Type B pancreatic cell (in vitro differentiated cells): ENCODE measurements at regions not wholly inside any gene's neighbourhood (a gene's known extent, or its start where the extent isn't known, plus 50 kb on each side); places are given as distances from the start of the nearest gene placed in this dataset.

Experiments used
- DNase-seq: peaks from one replicate; pipeline ENCODE4 v3.0.0; 2021; ENCODE audit warnings: mixed read lengths; ENCODE audit not compliant: unreplicated experiment; ENCODE audit errors: extremely low spot score
- H3K27ac Mint-ChIP-seq: 2 replicates; pipeline ENCODE4 v1.8.0; 2021; ENCODE audit warnings: mild to moderate bottlenecking, mixed read lengths
- H3K27me3 Mint-ChIP-seq: 2 replicates; pipeline ENCODE4 v1.8.0; 2021; ENCODE audit warnings: mixed read lengths
- H3K36me3 Mint-ChIP-seq: 2 replicates; pipeline ENCODE4 v1.8.0; 2021; ENCODE audit warnings: mixed read lengths
- H3K4me1 Mint-ChIP-seq: one replicate; pipeline ENCODE4 v1.8.0; 2021; ENCODE audit warnings: mixed read lengths; ENCODE audit not compliant: unreplicated experiment
- H3K4me3 Mint-ChIP-seq: 2 replicates; pipeline ENCODE4 v1.8.0; 2021; ENCODE audit warnings: mild to moderate bottlenecking, mixed read lengths
- H3K9me3 Mint-ChIP-seq: 2 replicates; pipeline ENCODE4 v1.8.0; 2021; ENCODE audit warnings: mixed read lengths
- CTCF ChIP-seq: fragments of 200-600 bp; sonication (generic); conservative IDR thresholded peaks from 2 replicates; pipeline ENCODE4 v1.5.0; 2021; ENCODE audit warnings: antibody characterized with exemption, mild to moderate bottlenecking

GRCh38 chr22:19629720-19630419, 84.4 kb upstream of the SEPTIN5 start:
- Mint-ChIP-seq H3K27me3 (peaks cover 11% of the 10 kb centered on the region), H3K4me1 (peaks cover 3% of the 10 kb centered on the region), H3K9me3 (no peaks in the 10 kb centered on the region), H3K27ac (peak overlapping the region; percentile 26), H3K36me3 (no peaks in the 10 kb centered on the region), H3K4me3 (no peak overlapping the region)
- DNase-seq, result peak; percentile 89
- peak; percentile 97 for TF ChIP-seq CTCF

GRCh38 chr22:19630614-19631013, 83.7 kb upstream of the SEPTIN5 start:
- TF ChIP-seq CTCF, result no peak
- H3K36me3 Mint-ChIP-seq, result no peaks in the 10 kb centered on the region
- DNase-seq, result no peak
- peaks cover 11% of the 10 kb centered on the region for H3K27me3 Mint-ChIP-seq
- H3K27ac Mint-ChIP-seq, result no peak overlapping the region
- no peak overlapping the region for H3K4me3 Mint-ChIP-seq
- no peaks in the 10 kb centered on the region for H3K9me3 Mint-ChIP-seq
- H3K4me1 Mint-ChIP-seq, result peaks cover 3% of the 10 kb centered on the region

- no peak overlapping the region for H3K4me3 Mint-ChIP-seq
- TF ChIP-seq CTCF, result peak; percentile 69
- no peak overlapping the region for H3K27ac Mint-ChIP-seq
- peaks cover 11% of the 10 kb centered on the region for H3K27me3 Mint-ChIP-seq
- H3K9me3 Mint-ChIP-seq, result no peaks in the 10 kb centered on the region
- peaks cover 3% of the 10 kb centered on the region for H3K4me1 Mint-ChIP-seq
- DNase-seq, result no peak
- no peaks in the 10 kb centered on the region for H3K36me3 Mint-ChIP-seq
Observed at GRCh38 chr22:19631899-19632667, 82.2 kb upstream of the SEPTIN5 start.

- Mint-ChIP-seq H3K27me3 (peaks cover 11% of the 10 kb centered on the region), H3K4me1 (peaks cover 3% of the 10 kb centered on the region), H3K9me3 (no peaks in the 10 kb centered on the region), H3K36me3 (no peaks in the 10 kb centered on the region), H3K27ac (no peak overlapping the region), H3K4me3 (no peak overlapping the region)
- no peak for DNase-seq
- no peak for TF ChIP-seq CTCF
Observed at GRCh38 chr22:19632668-19633148, 81.6 kb upstream of the SEPTIN5 start.

GRCh38 chr22:19634226-19634975, 79.9 kb upstream of the SEPTIN5 start:
- no peak overlapping the region for H3K27ac Mint-ChIP-seq
- no peak for TF ChIP-seq CTCF
- H3K4me3 Mint-ChIP-seq, result no peak overlapping the region
- no peaks in the 10 kb centered on the region for H3K9me3 Mint-ChIP-seq
- H3K4me1 Mint-ChIP-seq, result peaks cover 3% of the 10 kb centered on the region
- no peaks in the 10 kb centered on the region for H3K36me3 Mint-ChIP-seq
- no peak for DNase-seq
- peaks cover 11% of the 10 kb centered on the region for H3K27me3 Mint-ChIP-seq
